Activated CD4-positive, alpha-beta T cell treated with anti-CD3 and anti-CD28 coated beads, Interleukin-2, amount 10 ng/mL, durations not matched to agents 7 days and 5 days (primary cell): ENCODE measurements at regions not wholly inside any gene's neighbourhood (a gene's known extent, or its start where the extent isn't known, plus 50 kb on each side); places are given as distances from the start of the nearest gene placed in this dataset.
"Not testable (repeated sequence)": the region's sequence is repeated elsewhere in the genome, so short reads cannot be mapped to it uniquely, and the experiment has no call there.

Experiments used
- CTCF ChIA-PET: fragments of 350-600 bp; sonication (Branson Sonifier 250); formaldehyde crosslinking; loops from one replicate; lab custom pipeline; 2021; ENCODE audit warnings: antibody characterized with exemption; lab: Charles Lee
- POLR2A ChIA-PET: fragments of 350-600 bp; sonication (Branson Sonifier 250); formaldehyde crosslinking; loops from one replicate; lab custom pipeline; 2021; ENCODE audit warnings: antibody characterized with exemption; lab: Charles Lee
- DNase-seq: peaks from one replicate; pipeline ENCODE4 v3.0.0-alpha.2; 2020
- H3K27ac Mint-ChIP-seq: one replicate; pipeline ENCODE4 v1.8.0; 2021; ENCODE audit warnings: mild to moderate bottlenecking, moderate library complexity, mixed read lengths
- H3K27me3 Mint-ChIP-seq: one replicate; pipeline ENCODE4 v1.8.0; 2021; ENCODE audit warnings: mixed read lengths
- H3K36me3 Mint-ChIP-seq: one replicate; pipeline ENCODE4 v1.8.0; 2021; ENCODE audit warnings: low read depth, mixed read lengths
- H3K4me1 Mint-ChIP-seq: one replicate; pipeline ENCODE4 v1.8.0; 2021; ENCODE audit warnings: mixed read lengths
- H3K4me3 Mint-ChIP-seq: one replicate; pipeline ENCODE4 v1.8.0; 2021; ENCODE audit warnings: mild to moderate bottlenecking, moderate library complexity, mixed read lengths
- H3K9me3 Mint-ChIP-seq: one replicate; pipeline ENCODE4 v1.8.0; 2021; ENCODE audit warnings: mixed read lengths

DNA sequence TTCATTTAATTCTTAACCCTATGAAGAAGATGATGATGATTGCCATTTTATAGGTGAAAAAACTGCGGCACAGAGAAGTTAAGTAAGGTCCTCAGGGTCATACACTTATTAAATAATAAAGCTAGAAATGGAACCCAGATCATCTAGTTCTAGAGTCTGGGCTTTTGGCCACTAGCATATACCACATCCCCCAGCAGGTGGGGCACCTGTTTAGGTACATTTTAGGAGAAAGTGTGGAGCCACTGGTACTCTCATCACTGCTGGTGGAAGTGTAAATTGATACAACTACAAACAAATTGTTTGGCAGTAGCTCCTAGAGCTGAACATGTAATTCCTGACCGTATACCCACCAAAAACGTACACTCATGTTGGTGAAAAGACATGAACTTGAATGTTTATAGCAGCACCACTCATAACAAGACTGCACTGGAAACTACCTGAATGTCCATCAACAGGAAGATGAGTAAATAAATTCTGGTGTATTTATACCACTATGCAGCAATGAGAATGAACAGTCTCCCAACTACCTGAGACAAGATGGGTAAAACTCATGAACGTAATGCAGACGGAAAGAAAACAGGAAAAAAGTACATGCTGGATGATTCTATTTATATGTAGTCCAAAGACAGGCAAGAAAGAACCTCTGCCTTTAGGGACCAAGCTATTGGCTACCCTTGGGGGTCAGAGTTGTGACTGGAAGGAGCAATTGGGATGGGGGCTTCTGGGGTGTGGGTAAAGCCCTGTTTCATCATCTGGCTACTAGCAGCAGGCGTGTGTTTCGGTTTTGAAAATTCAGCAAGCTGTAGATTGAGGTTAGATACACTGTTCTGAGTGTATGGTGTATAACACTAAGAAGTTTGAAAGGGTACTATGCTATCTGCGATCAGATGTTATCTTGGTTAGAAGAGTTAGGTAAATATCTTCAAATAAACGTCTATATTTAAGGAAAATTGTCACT lies 72.3 kb upstream of the ADGRG2 start:
- H3K27me3 Mint-ChIP-seq = no peaks in the 10 kb centered on the region
- no peaks in the 10 kb centered on the region for H3K36me3 Mint-ChIP-seq
- POLR2A ChIA-PET = no interaction called here
- H3K4me3 Mint-ChIP-seq = no peak overlapping the region
- H3K9me3 Mint-ChIP-seq = peaks cover 3% of the 10 kb centered on the region
- H3K4me1 Mint-ChIP-seq = peaks cover 2% of the 10 kb centered on the region
- no peak for DNase-seq
- CTCF ChIA-PET = no interaction called here
- no peak overlapping the region for H3K27ac Mint-ChIP-seq

GRCh38 chrX:19195243-19195610 lies 73.0 kb upstream of the ADGRG2 start:
- Mint-ChIP-seq H3K4me3 (no peak overlapping the region), H3K27ac (no peak overlapping the region), H3K27me3 (peaks cover 2% of the 10 kb centered on the region), H3K9me3 (peaks cover 3% of the 10 kb centered on the region), H3K4me1 (peaks cover 2% of the 10 kb centered on the region), H3K36me3 (no peaks in the 10 kb centered on the region)
- DNase-seq = no peak
- ChIA-PET CTCF (no interaction called here), POLR2A (no interaction called here)

- no peaks in the 10 kb centered on the region for H3K9me3 Mint-ChIP-seq
Measured at GRCh38 chrX:19198473-19198872, 76.2 kb upstream of the ADGRG2 start.

GRCh38 chrX:19202171-19202570 lies 79.9 kb upstream of the ADGRG2 start:
- Mint-ChIP-seq H3K4me3 (no peak overlapping the region), H3K9me3 (no peaks in the 10 kb centered on the region)
- POLR2A ChIA-PET = no interaction called here

More at GRCh38 chrX:19198473-19198872, 76.2 kb upstream of the ADGRG2 start:
- H3K27ac Mint-ChIP-seq = no peak overlapping the region
- H3K36me3 Mint-ChIP-seq = no peaks in the 10 kb centered on the region
- ChIA-PET POLR2A (no interaction called here), CTCF (no interaction called here)
- no peak for DNase-seq
- H3K27me3 Mint-ChIP-seq = peaks cover 2% of the 10 kb centered on the region
- H3K4me3 Mint-ChIP-seq = no peak overlapping the region
- peaks cover 2% of the 10 kb centered on the region for H3K4me1 Mint-ChIP-seq

GRCh38 chrX:19204636-19205035 lies 82.4 kb upstream of the ADGRG2 start:
- Mint-ChIP-seq H3K27ac (no peak overlapping the region), H3K36me3 (no peaks in the 10 kb centered on the region), H3K9me3 (no peaks in the 10 kb centered on the region), H3K27me3 (peaks cover 2% of the 10 kb centered on the region), H3K4me1 (no peaks in the 10 kb centered on the region), H3K4me3 (no peak overlapping the region)
- ChIA-PET POLR2A (no interaction called here), CTCF (no interaction called here)
- DNase-seq = no peak

More at GRCh38 chrX:19202171-19202570, 79.9 kb upstream of the ADGRG2 start:
- CTCF ChIA-PET = no interaction called here
- Mint-ChIP-seq H3K27me3 (peaks cover 2% of the 10 kb centered on the region), H3K36me3 (no peaks in the 10 kb centered on the region), H3K27ac (no peak overlapping the region), H3K4me1 (no peaks in the 10 kb centered on the region)
- no peak for DNase-seq

GRCh38 chrX:19212037-19212436 lies 89.8 kb upstream of the ADGRG2 start:
- POLR2A ChIA-PET = no interaction called here
- DNase-seq = no peak
- no peaks in the 10 kb centered on the region for H3K9me3 Mint-ChIP-seq
- CTCF ChIA-PET = no interaction called here
- H3K4me3 Mint-ChIP-seq = no peak overlapping the region
- peaks cover 10% of the 10 kb centered on the region for H3K27me3 Mint-ChIP-seq
- peaks cover 5% of the 10 kb centered on the region for H3K4me1 Mint-ChIP-seq
- no peak overlapping the region for H3K27ac Mint-ChIP-seq
- H3K36me3 Mint-ChIP-seq = no peaks in the 10 kb centered on the region

DNA sequence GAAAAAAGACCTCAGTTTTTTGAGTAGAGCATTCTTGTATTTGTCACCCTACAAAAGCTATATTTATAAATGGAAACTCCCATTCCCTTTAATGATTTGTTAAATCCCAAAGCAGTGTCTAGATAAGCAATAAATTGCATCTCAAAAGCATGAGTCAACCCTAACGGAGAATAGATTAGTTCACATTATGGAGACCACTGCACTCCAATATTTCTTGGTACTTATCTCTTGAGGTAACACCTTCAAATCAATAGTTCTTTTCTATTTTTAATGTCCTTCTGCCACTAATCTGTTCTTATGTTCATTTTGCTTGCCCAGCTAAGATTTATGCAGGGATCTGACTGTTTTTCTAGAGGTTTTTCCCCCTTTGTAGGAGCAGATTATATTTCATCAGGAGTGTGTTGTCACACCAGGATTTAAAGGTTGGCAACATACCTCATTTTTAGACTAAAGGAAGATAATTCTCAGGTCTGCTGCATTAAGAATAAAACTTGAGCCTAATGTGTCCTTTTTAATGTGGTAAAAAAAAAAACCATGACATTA lies 91.4 kb upstream of the ADGRG2 start:
- no peak overlapping the region for H3K27ac Mint-ChIP-seq
- peaks cover 5% of the 10 kb centered on the region for H3K4me1 Mint-ChIP-seq
- no peak for DNase-seq
- no peaks in the 10 kb centered on the region for H3K36me3 Mint-ChIP-seq
- CTCF ChIA-PET = no interaction called here
- H3K4me3 Mint-ChIP-seq = no peak overlapping the region
- POLR2A ChIA-PET = no interaction called here
- peaks cover 12% of the 10 kb centered on the region for H3K27me3 Mint-ChIP-seq
- no peaks in the 10 kb centered on the region for H3K9me3 Mint-ChIP-seq

GRCh38 chrX:19214311-19214710 lies 92.0 kb upstream of the ADGRG2 start:
- peaks cover 12% of the 10 kb centered on the region for H3K27me3 Mint-ChIP-seq
- H3K9me3 Mint-ChIP-seq = no peaks in the 10 kb centered on the region
- POLR2A ChIA-PET = interaction anchor here (0.6 kb wide), 1 partner anchor 82 kb away, joined by 4 read pairs; no protein-coding TSS in a partner anchor
- CTCF ChIA-PET = no interaction called here
- H3K36me3 Mint-ChIP-seq = no peaks in the 10 kb centered on the region
- no peak overlapping the region for H3K4me3 Mint-ChIP-seq
- no peak overlapping the region for H3K27ac Mint-ChIP-seq
- no peak for DNase-seq
- H3K4me1 Mint-ChIP-seq = peaks cover 5% of the 10 kb centered on the region

- ChIA-PET CTCF (no interaction called here), POLR2A (no interaction called here)
- no peaks in the 10 kb centered on the region for H3K36me3 Mint-ChIP-seq
- no peaks in the 10 kb centered on the region for H3K4me1 Mint-ChIP-seq
- no peak for DNase-seq
- H3K9me3 Mint-ChIP-seq = no peaks in the 10 kb centered on the region
- no peaks in the 10 kb centered on the region for H3K27me3 Mint-ChIP-seq
- H3K4me3 Mint-ChIP-seq = no peak overlapping the region
- no peak overlapping the region for H3K27ac Mint-ChIP-seq
Measured at GRCh38 chrX:19225909-19226308, 103.6 kb upstream of the ADGRG2 start.

- H3K4me1 Mint-ChIP-seq, H3K9me3 Mint-ChIP-seq, H3K27me3 Mint-ChIP-seq, H3K4me3 Mint-ChIP-seq, H3K36me3 Mint-ChIP-seq, H3K27ac Mint-ChIP-seq, CTCF ChIA-PET, DNase-seq, POLR2A ChIA-PET: not testable (repeated sequence)
Measured at GRCh38 chrX:19229896-19230295, 107.6 kb upstream of the ADGRG2 start.

DNA sequence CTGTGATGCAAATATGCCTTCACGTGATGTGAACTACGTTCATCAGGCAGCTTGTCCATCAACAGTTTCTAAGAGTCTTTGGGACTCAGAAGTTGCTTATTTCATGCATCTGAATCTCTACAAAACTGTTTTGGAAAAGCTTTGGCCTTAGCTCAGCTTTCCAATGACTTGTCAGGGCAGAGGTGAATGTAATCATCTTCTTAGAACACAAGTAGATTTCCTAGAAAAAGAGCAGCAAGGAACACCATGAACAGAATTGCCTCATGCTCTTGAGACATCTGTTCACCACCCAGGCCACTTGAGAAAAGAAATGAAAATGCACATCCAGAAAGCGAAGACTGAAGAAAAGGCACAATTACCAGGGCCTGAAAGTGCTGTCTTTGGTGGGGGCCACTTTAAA lies 105.8 kb upstream of the PDHA1 start:
- H3K9me3 Mint-ChIP-seq = no peaks in the 10 kb centered on the region
- H3K36me3 Mint-ChIP-seq = no peaks in the 10 kb centered on the region
- no peaks in the 10 kb centered on the region for H3K27me3 Mint-ChIP-seq
- POLR2A ChIA-PET = no interaction called here
- CTCF ChIA-PET = no interaction called here
- no peaks in the 10 kb centered on the region for H3K4me1 Mint-ChIP-seq
- H3K27ac Mint-ChIP-seq = no peak overlapping the region
- DNase-seq = no peak
- no peak overlapping the region for H3K4me3 Mint-ChIP-seq

DNA sequence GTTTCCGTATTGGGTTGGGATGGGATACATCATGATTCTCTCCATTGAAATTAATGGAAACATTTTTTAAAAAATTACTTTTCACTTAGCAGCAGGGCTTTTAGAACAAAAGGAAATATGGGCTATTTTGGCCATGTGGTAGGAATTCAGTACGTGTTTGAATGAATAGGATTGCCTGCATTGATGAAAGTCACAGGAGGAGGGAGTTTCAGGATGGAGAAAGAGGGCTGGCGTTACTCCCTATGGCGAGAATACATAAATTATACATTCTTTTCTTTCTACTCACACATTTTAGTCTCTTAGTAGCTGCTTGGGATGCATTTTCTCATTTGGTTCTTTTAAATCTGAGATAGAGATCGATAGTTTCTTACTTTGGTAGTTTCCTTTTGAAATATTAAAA lies 100.3 kb upstream of the PDHA1 start:
- Mint-ChIP-seq H3K27ac (no peak overlapping the region), H3K27me3 (peaks cover 3% of the 10 kb centered on the region), H3K9me3 (peaks cover 4% of the 10 kb centered on the region), H3K4me3 (no peak overlapping the region), H3K36me3 (no peaks in the 10 kb centered on the region), H3K4me1 (no peaks in the 10 kb centered on the region)
- ChIA-PET POLR2A (no interaction called here), CTCF (no interaction called here)
- DNase-seq = no peak

- DNase-seq, POLR2A ChIA-PET, H3K27ac Mint-ChIP-seq, CTCF ChIA-PET, H3K36me3 Mint-ChIP-seq, H3K4me1 Mint-ChIP-seq, H3K27me3 Mint-ChIP-seq, H3K4me3 Mint-ChIP-seq, H3K9me3 Mint-ChIP-seq: not testable (repeated sequence)
Measured at GRCh38 chrX:19244921-19245320, 98.8 kb upstream of the PDHA1 start.
